ENCODE measurements at regions not wholly inside any gene's neighbourhood (a gene's known extent, or its start where the extent isn't known, plus 50 kb on each side); places are given as distances from the start of the nearest gene placed in this dataset.

GRCh38 chr12:111048991-111049390, 128.6 kb upstream of the MYL2 start:
- ATAC-seq (ENCODE audit: insufficient read depth, low FRiP score): no peak

GRCh38 chr12:111046896-111047295, 126.5 kb upstream of the MYL2 start:
- H3K27me3 ChIP-seq (ENCODE audit: control insufficient read depth in 3 of 3, insufficient read depth in 3 of 3, low read length in 2 of 3): no peaks in the 10 kb centered on the region
- DNase-seq (no peak), ATAC-seq (ENCODE audit: insufficient read depth, low FRiP score) (no peak)
- H3K4me3 ChIP-seq: no peak overlapping the region
- 69 to 86% methylated on average over 22 of the region's 22 CpGs for WGBS, 2 donors
- H3K36me3 ChIP-seq (ENCODE audit: control insufficient read depth in 4 of 4, insufficient read depth in 4 of 4, low read length in 4 of 4): no peaks in the 10 kb centered on the region
- H3K9ac ChIP-seq (ENCODE audit: insufficient read depth in 1 of 2, low read length in 2 of 2): no peak overlapping the region
- TF ChIP-seq CTCF (IDR thresholded peaks at IDR 0.05; ENCODE audit: control extremely low read depth, extremely low read depth): no peak
- H3K9me3 ChIP-seq (ENCODE audit: control insufficient read depth in 4 of 4, insufficient read depth in 3 of 4, low read length in 3 of 4): peaks cover 0 to 6% (median 0%) of the 10 kb centered on the region in 4 donors
- H3K27ac ChIP-seq (ENCODE audit: low read depth in 1 of 2, low read length in 1 of 2): no peak overlapping the region
- H3K4me1 ChIP-seq (ENCODE audit: control insufficient read depth in 5 of 5, insufficient read depth in 5 of 5, low read length in 5 of 5): no peaks in the 10 kb centered on the region

More at GRCh38 chr12:111048991-111049390, 128.6 kb upstream of the MYL2 start:
- Histone ChIP-seq H3K36me3 (ENCODE audit: control insufficient read depth in 4 of 4, insufficient read depth in 4 of 4, low read length in 4 of 4) (no peaks in the 10 kb centered on the region), H3K4me3 (no peak overlapping the region), H3K9me3 (ENCODE audit: control insufficient read depth in 4 of 4, insufficient read depth in 3 of 4, low read length in 3 of 4) (peaks cover 0 to 9% (median 0%) of the 10 kb centered on the region in 4 donors), H3K27me3 (ENCODE audit: control insufficient read depth in 3 of 3, insufficient read depth in 3 of 3, low read length in 2 of 3) (no peaks in the 10 kb centered on the region), H3K9ac (ENCODE audit: insufficient read depth in 1 of 2, low read length in 2 of 2) (no peak overlapping the region), H3K27ac (ENCODE audit: low read depth in 1 of 2, low read length in 1 of 2) (no peak overlapping the region), H3K4me1 (ENCODE audit: control insufficient read depth in 5 of 5, insufficient read depth in 5 of 5, low read length in 5 of 5) (no peaks in the 10 kb centered on the region)
- WGBS, 2 donors: 72 to 87% methylated on average over 2 of the region's 2 CpGs
- TF ChIP-seq CTCF (IDR thresholded peaks at IDR 0.05; ENCODE audit: control extremely low read depth, extremely low read depth): no peak
- no peak for DNase-seq

- H3K9me3 ChIP-seq (ENCODE audit: control insufficient read depth in 4 of 4, insufficient read depth in 3 of 4, low read length in 3 of 4): peaks cover 0 to 5% (median 0%) of the 10 kb centered on the region in 4 donors
- no peak for DNase-seq
- no peak overlapping the region for H3K9ac ChIP-seq (ENCODE audit: insufficient read depth in 1 of 2, low read length in 2 of 2)
- no peak overlapping the region for H3K27ac ChIP-seq (ENCODE audit: low read depth in 1 of 2, low read length in 1 of 2)
- H3K4me3 ChIP-seq: no peak overlapping the region
- H3K36me3 ChIP-seq (ENCODE audit: control insufficient read depth in 4 of 4, insufficient read depth in 4 of 4, low read length in 4 of 4): no peaks in the 10 kb centered on the region
- no peak for ATAC-seq (ENCODE audit: insufficient read depth, low FRiP score)
- TF ChIP-seq CTCF (IDR thresholded peaks at IDR 0.05; ENCODE audit: control extremely low read depth, extremely low read depth): no peak
- H3K4me1 ChIP-seq (ENCODE audit: control insufficient read depth in 5 of 5, insufficient read depth in 5 of 5, low read length in 5 of 5): no peaks in the 10 kb centered on the region
- H3K27me3 ChIP-seq (ENCODE audit: control insufficient read depth in 3 of 3, insufficient read depth in 3 of 3, low read length in 2 of 3): no peaks in the 10 kb centered on the region
- WGBS, 2 donors: 85 to 93% methylated on average over 7 of the region's 7 CpGs
Observed at GRCh38 chr12:111045941-111046340, 125.6 kb upstream of the MYL2 start.

- H3K9me3 ChIP-seq (ENCODE audit: control insufficient read depth in 4 of 4, insufficient read depth in 3 of 4, low read length in 3 of 4): peaks cover 0 to 5% (median 0%) of the 10 kb centered on the region in 4 donors
- H3K4me1 ChIP-seq (ENCODE audit: control insufficient read depth in 5 of 5, insufficient read depth in 5 of 5, low read length in 5 of 5): peaks cover 0 to 3% (median 0%) of the 10 kb centered on the region in 5 donors
- ATAC-seq (ENCODE audit: insufficient read depth, low FRiP score) (no peak), DNase-seq (no peak)
- WGBS, 2 donors: 79 to 87% methylated on average over 2 of the region's 2 CpGs
- no peak for TF ChIP-seq CTCF (IDR thresholded peaks at IDR 0.05; ENCODE audit: control extremely low read depth, extremely low read depth)
- H3K4me3 ChIP-seq: no peak overlapping the region
- no peak overlapping the region for H3K27ac ChIP-seq (ENCODE audit: low read depth in 1 of 2, low read length in 1 of 2)
- H3K27me3 ChIP-seq (ENCODE audit: control insufficient read depth in 3 of 3, insufficient read depth in 3 of 3, low read length in 2 of 3): peaks cover 5 to 33% (median 24%) of the 10 kb centered on the region in 3 donors
- H3K9ac ChIP-seq (ENCODE audit: insufficient read depth in 1 of 2, low read length in 2 of 2): no peak overlapping the region
- H3K36me3 ChIP-seq (ENCODE audit: control insufficient read depth in 4 of 4, insufficient read depth in 4 of 4, low read length in 4 of 4): no peaks in the 10 kb centered on the region
Observed at GRCh38 chr12:111041091-111041490, 120.7 kb upstream of the MYL2 start.

All from lung (tissue), 11 donors.